Activated naive CD8-positive, alpha-beta T cell treated with anti-CD3 and anti-CD28 coated beads for 36 hours (primary cell): ENCODE measurements at regions not wholly inside any gene's neighbourhood (a gene's known extent, or its start where the extent isn't known, plus 50 kb on each side); places are given as distances from the start of the nearest gene placed in this dataset.

ENCODE experiments used
- DNase-seq: peaks from one replicate; pipeline ENCODE4 v3.0.0; 2021
- H3K27ac Mint-ChIP-seq: one replicate; pipeline ENCODE4 v1.8.0; 2022; ENCODE audit warnings: mild to moderate bottlenecking, moderate library complexity, mixed read lengths
- H3K27me3 Mint-ChIP-seq: one replicate; pipeline ENCODE4 v1.8.0; 2022; ENCODE audit warnings: mild to moderate bottlenecking, mixed read lengths
- H3K36me3 Mint-ChIP-seq: one replicate; pipeline ENCODE4 v1.8.0; 2021; ENCODE audit warnings: mild to moderate bottlenecking, mixed read lengths
- H3K4me1 Mint-ChIP-seq: one replicate; pipeline ENCODE4 v1.8.0; 2021; ENCODE audit warnings: mixed read lengths
- H3K4me3 Mint-ChIP-seq: one replicate; pipeline ENCODE4 v1.8.0; 2022; ENCODE audit warnings: mild to moderate bottlenecking, moderate library complexity, mixed read lengths
- H3K9me3 Mint-ChIP-seq: one replicate; pipeline ENCODE4 v1.8.0; 2022; ENCODE audit warnings: mixed read lengths

DNA sequence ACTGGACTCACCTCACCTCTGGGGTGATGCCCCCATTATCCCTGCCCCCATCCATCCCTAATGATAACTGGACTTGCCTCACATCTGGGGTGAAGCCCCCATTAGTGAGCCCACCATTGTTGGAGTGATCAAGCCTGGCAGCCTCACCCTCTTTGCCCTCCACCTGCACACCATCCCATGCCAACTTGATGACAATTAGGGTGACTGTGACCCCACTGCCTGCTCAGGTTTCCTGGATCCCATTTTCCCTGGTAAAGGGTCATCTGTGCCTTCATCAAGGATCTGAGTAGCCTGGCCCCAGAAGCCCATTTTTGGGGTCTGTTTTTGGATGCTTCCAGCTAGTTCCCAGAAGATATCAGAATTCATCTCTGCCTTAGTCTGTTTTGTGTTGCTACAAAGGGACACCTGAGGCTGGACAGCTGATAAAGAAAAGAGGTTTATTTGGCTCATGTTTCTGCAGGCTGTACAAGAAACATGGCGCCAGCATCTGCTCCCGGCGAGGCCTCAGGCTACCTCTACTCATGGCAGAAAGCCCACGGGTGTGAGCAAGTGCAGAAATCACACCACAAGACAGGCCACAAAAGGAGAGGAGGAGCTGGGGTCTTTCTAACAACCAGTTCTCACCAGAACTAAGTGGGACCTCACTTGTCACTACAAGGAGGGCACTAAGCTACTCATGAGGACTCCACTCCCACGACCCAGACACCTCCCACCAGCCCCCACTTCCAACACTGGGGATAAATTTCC, 196.4 kb upstream of the TWIST2 start:
- DNase-seq, result no peak
- H3K27ac Mint-ChIP-seq, result no peak overlapping the region
- no peaks in the 10 kb centered on the region for H3K4me1 Mint-ChIP-seq
- H3K27me3 Mint-ChIP-seq, result no peaks in the 10 kb centered on the region
- no peaks in the 10 kb centered on the region for H3K36me3 Mint-ChIP-seq
- H3K4me3 Mint-ChIP-seq, result no peak overlapping the region
- no peaks in the 10 kb centered on the region for H3K9me3 Mint-ChIP-seq

DNA sequence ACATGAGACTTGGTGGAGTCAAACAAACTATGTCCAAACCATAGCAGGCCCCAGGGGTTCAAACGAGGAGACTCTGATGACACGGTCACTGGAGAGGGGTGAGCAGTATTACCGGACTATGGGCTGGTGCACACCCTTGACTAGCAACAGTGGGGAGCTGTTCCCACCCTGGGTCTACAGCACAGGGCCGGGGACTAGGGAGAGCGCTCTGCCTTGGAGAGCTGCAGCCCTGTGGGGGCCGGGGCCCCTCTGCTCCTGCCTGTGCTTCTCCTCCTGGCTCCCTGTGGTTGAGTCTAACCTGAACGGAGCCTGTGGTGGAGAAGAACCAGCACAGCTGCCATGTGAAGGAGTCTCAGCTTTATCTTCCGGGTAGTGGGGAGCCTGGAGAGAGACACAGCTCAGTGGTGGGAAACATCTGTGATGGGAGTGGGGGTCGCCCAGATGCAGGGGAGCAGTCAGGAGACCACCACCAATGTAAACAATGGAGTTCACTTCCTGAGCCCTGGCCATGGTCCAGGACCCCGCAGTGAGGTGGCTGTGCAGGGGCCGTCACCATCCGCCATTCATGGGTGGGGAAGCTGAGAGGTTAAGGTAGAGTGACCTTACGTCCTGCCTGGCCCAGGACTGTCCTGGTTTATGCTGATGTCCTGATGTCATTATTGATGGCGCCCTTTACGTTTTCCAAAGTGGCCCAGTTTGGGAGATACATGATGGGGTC, 195.7 kb upstream of the TWIST2 start:
- Mint-ChIP-seq H3K27ac (no peak overlapping the region), H3K36me3 (no peaks in the 10 kb centered on the region), H3K4me1 (no peaks in the 10 kb centered on the region), H3K27me3 (no peaks in the 10 kb centered on the region), H3K4me3 (no peak overlapping the region), H3K9me3 (no peaks in the 10 kb centered on the region)
- DNase-seq, result no peak

DNA sequence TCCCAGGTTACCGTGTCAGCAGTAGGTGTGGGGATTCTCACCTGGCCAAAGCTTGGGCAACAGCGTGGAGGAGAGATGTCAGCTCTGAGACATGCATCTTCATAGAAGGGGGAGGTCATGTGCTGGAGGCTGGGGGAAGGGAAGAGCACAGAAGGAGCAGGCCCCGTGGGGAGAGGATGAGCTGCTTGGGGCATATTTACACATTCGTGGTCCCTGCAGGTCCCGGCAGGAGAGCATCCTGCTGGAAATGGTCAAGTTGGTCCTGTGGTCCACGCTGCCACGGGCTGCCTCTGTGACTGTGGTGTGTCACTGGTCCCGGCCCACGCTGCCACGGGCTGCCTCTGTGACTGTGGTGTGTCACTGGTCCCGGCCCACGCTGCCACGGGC, 195.1 kb upstream of the TWIST2 start:
- DNase-seq, result no peak
- H3K4me1 Mint-ChIP-seq, result no peaks in the 10 kb centered on the region
- H3K9me3 Mint-ChIP-seq, result no peaks in the 10 kb centered on the region
- H3K27ac Mint-ChIP-seq, result no peak overlapping the region
- H3K36me3 Mint-ChIP-seq, result no peaks in the 10 kb centered on the region
- H3K27me3 Mint-ChIP-seq, result no peaks in the 10 kb centered on the region
- H3K4me3 Mint-ChIP-seq, result no peak overlapping the region

DNA sequence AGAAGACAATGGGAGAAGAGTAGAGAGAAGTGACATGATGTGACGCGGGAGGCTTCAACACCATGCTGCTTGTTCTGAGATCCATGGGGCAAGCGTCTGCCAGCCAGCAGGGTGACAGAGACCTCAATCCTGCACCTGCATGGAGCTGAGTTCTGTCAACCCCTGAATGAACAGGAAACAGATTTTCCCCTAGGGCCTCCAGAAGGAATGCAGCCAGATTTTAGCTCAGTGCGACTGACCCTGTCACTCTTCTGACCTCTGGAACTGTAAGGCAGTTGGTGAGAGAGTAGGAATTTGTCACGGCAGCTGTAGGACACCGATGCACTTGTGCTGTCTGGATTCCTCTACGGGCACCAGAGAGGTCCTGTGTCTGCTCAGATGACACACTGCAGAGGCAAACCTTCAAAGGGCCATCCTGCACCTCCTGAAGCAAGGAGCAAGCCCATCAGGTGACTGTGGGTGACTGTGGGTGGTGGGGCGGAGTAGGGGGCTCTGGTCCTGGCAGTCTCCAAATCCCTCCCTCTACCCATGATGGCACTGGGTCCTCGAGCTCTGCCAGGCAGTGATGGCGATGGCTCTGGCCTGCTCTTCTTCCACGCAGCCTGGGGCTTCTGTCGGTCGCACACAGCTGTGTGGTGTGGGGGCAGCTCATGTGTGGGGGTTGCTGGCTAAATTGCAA, 194.3 kb upstream of the TWIST2 start:
- no peak overlapping the region for H3K27ac Mint-ChIP-seq
- no peaks in the 10 kb centered on the region for H3K36me3 Mint-ChIP-seq
- no peaks in the 10 kb centered on the region for H3K9me3 Mint-ChIP-seq
- DNase-seq, result no peak
- H3K4me3 Mint-ChIP-seq, result no peak overlapping the region
- H3K27me3 Mint-ChIP-seq, result no peaks in the 10 kb centered on the region
- H3K4me1 Mint-ChIP-seq, result no peaks in the 10 kb centered on the region

DNA sequence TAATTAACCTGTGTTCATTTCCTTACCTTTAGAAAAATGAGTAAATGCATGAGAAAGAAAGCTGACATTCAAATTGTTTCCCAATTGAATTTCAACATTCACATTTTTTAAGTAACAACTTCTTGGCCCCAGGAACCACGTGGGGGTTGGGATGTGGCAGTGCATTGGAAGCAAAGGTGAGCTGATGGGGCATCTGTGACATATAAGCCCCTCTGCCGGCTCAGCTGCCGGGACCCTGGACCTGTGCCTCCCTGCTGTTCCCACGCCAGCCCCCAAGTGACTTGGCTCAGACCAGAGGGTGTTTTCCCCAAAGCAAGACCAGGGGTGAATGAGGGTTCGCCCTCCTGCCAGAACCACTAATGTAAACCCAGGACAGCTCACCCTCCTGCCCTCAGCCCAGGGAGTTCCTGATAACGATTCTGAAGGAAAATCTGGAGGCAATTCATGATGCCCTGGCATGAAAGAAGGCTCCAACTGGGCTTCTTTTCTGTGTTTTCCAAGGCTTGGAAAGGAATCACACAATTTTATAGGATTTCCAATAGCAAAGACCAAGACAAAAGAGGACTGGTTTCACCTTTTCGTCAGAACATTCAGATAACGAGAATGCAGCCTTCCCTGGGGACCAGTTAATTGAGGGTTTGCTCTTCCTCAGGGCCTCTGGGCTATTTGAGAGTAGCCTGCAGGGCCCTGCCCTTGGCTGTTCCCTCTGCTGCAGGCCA, 193.2 kb upstream of the TWIST2 start:
- no peaks in the 10 kb centered on the region for H3K4me1 Mint-ChIP-seq
- H3K36me3 Mint-ChIP-seq, result no peaks in the 10 kb centered on the region
- H3K4me3 Mint-ChIP-seq, result no peak overlapping the region
- H3K27me3 Mint-ChIP-seq, result no peaks in the 10 kb centered on the region
- H3K9me3 Mint-ChIP-seq, result no peaks in the 10 kb centered on the region
- no peak overlapping the region for H3K27ac Mint-ChIP-seq
- DNase-seq, result no peak

DNA sequence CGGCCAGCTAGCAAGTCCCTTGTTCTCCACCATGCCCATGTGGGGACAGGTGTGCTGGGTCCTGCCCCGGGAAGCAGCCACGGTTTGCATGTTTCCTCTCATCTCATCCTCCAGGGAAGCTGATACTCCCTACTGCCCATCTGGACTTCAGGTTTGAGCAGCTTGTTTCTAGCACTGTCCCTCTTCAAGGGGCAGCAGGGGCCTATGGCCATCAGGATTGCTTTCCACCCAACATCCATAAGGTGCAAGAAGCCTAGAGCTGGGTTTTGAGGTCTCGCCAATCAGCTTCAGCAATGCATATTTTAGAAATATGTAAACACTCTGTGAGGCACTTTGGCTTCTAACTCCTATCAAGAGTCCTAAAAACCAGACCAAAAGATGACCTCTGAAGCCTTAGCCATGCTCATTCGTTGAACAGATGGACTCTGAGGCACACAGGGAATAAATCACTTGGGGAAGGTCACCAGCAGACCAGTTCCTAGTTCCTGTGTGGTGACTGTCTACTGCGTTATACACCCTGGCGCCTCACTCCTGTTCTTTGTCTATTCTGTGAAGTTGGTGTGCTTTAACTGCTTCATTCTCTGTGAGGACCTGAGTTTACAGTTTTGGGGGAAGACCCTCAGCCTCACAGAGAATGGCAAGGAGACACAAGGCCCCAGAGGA, 192.6 kb upstream of the TWIST2 start:
- no peaks in the 10 kb centered on the region for H3K4me1 Mint-ChIP-seq
- no peaks in the 10 kb centered on the region for H3K36me3 Mint-ChIP-seq
- H3K27ac Mint-ChIP-seq, result no peak overlapping the region
- no peak for DNase-seq
- H3K9me3 Mint-ChIP-seq, result no peaks in the 10 kb centered on the region
- H3K4me3 Mint-ChIP-seq, result no peak overlapping the region
- no peaks in the 10 kb centered on the region for H3K27me3 Mint-ChIP-seq

DNA sequence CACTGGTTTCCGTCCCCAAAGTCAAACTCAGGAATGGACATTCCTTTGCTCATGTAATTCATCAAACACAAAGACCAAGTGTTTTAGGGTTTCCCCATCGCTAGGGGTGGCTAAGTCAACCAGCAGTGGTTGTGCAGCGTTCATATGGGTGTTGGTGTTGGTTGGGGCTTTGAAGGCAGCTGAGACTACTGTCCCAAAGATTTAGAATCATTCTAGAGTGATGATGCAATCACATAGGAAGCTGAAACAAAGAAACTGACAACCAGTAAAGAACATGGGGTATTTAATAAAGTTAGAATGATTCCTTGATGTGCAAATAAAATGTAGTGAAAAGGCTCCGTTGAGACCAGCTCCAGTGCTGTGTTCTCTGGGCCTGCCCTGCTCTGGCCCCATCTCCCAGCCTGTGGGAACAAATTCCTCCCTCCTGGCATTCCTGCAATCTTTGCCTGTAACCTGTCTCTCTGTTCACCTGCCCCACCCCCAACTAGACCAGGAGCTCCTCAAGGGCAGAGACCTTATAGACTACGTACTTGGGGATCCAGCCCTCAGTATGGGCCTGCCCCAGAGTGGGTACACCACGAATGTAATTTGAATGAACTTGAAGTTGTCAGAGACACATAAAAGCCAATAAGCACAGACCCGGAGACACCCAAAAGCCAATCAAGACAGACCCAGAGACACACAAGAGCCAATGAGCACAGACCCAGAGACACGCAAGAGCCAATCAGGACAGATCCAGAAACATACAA, 191.7 kb upstream of the TWIST2 start:
- Mint-ChIP-seq H3K4me1 (no peaks in the 10 kb centered on the region), H3K4me3 (no peak overlapping the region), H3K27ac (no peak overlapping the region), H3K27me3 (peaks cover under 1% of the 10 kb centered on the region), H3K36me3 (no peaks in the 10 kb centered on the region), H3K9me3 (peaks cover under 1% of the 10 kb centered on the region)
- no peak for DNase-seq

DNA sequence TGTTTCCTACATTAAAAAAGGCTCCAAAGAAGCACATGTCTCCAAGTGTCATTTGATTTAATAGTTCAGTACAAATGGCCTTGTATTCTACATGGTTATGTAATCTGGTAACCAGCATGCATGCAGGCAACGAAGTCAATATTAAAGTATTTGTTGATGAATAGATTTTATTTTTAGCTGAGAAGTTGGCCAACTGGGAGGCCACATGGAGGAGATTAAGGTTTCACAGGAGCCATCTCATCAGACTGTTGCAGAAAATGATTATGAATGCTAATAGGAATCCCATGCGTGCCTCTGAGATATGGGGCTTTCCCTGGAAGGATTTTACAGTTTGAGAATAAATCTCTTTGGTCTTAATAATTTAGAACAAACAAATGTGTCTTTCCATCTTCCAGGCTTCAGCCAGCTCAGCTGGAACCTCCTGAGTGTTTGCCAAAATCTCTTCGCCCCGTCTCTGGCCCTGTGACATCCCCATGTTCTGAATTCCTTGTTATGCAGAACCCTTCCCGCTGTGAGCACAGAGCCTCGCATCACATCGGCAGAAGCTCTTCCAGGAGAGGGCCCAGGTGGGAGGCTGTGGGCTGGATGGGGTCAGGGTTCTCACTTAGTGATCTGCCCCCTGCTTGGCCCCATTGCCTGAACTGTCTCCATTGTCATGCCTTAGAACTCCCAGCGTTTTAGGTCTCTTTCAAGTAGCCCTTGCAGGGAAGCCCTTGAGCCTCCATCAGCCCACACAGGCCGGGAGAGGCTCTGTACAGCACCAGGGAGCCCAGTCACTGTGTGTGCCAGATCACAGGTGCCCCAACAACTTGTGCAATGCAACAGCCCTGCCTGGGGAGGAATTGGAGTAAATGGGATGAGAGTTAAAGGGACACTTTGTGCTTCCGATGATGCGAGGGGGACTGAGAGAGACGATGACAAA, 190.5 kb upstream of the TWIST2 start:
- H3K27ac Mint-ChIP-seq, result no peak overlapping the region
- H3K9me3 Mint-ChIP-seq, result peaks cover 2% of the 10 kb centered on the region
- H3K27me3 Mint-ChIP-seq, result peaks cover 4% of the 10 kb centered on the region
- H3K36me3 Mint-ChIP-seq, result no peaks in the 10 kb centered on the region
- no peak overlapping the region for H3K4me3 Mint-ChIP-seq
- H3K4me1 Mint-ChIP-seq, result no peaks in the 10 kb centered on the region
- no peak for DNase-seq

DNA sequence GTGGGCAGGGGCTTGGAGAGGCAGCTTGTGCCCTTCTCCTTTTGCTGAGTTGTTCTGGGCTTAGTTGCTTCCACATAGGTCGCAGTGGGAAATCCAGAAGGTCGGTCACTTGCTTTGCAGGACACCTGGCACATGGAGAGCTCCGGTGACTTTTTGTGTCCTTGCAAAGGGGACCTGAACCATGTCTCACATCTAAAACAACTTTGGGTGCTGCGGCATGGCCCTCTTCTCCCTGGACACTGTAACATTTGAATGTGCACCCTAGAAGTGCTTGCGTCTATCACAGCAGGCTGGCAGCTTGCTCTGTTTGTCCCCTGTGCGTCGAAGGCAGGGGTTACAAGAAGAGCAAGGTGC, 189.9 kb upstream of the TWIST2 start:
- H3K4me3 Mint-ChIP-seq, result no peak overlapping the region
- H3K36me3 Mint-ChIP-seq, result no peaks in the 10 kb centered on the region

DNA sequence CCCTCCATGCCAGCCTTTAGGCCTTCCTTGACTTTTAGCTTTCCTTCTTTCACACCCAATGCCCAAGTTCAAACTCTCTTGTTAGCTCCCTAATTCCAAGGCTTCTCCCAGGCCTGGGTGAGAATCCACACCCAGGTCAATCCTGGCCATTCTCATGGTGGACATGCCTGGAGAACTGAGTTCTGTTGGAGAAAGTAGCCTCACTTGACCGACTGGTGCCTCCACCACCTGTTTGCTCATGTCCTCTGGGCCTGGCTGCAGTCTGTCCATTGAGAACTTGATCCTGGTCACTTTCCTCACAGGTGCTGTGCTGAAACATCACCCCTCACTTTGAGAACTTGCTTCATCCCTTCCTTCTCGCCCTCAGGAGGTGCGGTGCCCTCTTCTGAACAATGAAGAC, 189.1 kb upstream of the TWIST2 start:
- Mint-ChIP-seq H3K27ac (no peak overlapping the region), H3K27me3 (peaks cover 7% of the 10 kb centered on the region), H3K36me3 (no peaks in the 10 kb centered on the region), H3K4me3 (no peak overlapping the region), H3K9me3 (peaks cover 7% of the 10 kb centered on the region), H3K4me1 (no peaks in the 10 kb centered on the region)
- no peak for DNase-seq

More for the DNA sequence above, 189.9 kb upstream of the TWIST2 start:
- H3K4me1 Mint-ChIP-seq, result no peaks in the 10 kb centered on the region
- DNase-seq, result no peak
- H3K27me3 Mint-ChIP-seq, result peaks cover 4% of the 10 kb centered on the region
- H3K9me3 Mint-ChIP-seq, result peaks cover 7% of the 10 kb centered on the region
- H3K27ac Mint-ChIP-seq, result no peak overlapping the region

DNA sequence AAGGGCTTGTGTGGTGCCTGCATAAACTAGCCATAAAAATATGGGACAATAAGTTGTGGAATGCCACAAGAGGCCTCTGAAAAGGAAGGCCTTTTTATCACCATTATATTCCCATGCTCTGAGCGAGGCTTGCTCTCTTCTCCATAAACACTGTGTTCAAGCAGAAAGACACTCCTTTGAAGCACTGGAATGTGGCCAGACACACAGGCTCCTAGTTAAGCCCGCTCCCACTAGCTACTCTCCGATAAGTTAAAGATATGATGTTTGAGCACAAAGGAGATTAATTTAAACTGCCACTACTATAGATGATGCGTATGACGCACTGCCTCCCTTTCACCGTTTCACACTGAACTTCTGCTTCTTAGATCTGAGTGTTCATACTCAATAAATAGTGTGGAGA, 188.7 kb upstream of the TWIST2 start:
- no peaks in the 10 kb centered on the region for H3K36me3 Mint-ChIP-seq
- DNase-seq, result no peak

DNA sequence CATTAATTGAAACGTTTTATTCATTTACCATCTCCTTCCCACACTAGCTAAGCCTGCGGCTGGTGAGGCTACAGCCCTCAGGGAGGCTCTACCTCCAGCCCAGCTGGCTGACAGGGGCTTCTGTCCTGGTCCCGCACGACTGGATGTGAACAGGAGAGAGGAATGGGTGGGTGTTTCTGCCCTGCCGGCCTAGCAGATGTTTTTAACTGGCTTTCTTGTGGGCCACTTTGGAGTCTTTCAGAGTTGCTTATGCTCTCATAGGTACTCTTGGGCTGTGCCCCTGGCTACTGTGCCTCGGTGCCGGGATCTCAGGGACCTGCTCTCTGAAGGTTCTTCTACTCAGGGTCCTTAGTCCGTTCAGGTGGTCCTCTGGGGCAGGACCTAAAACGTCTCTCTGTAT, 184.3 kb upstream of the TWIST2 start:
- no peak overlapping the region for H3K4me3 Mint-ChIP-seq
- H3K27ac Mint-ChIP-seq, result no peak overlapping the region
- H3K4me1 Mint-ChIP-seq, result no peaks in the 10 kb centered on the region
- H3K36me3 Mint-ChIP-seq, result peaks cover 2% of the 10 kb centered on the region
- peaks cover 11% of the 10 kb centered on the region for H3K9me3 Mint-ChIP-seq
- H3K27me3 Mint-ChIP-seq, result peaks cover 31% of the 10 kb centered on the region
- DNase-seq, result no peak

More for the DNA sequence above, 188.7 kb upstream of the TWIST2 start:
- H3K27ac Mint-ChIP-seq, result no peak overlapping the region
- H3K9me3 Mint-ChIP-seq, result peaks cover 7% of the 10 kb centered on the region
- H3K4me1 Mint-ChIP-seq, result no peaks in the 10 kb centered on the region
- peaks cover 9% of the 10 kb centered on the region for H3K27me3 Mint-ChIP-seq
- H3K4me3 Mint-ChIP-seq, result no peak overlapping the region

DNA sequence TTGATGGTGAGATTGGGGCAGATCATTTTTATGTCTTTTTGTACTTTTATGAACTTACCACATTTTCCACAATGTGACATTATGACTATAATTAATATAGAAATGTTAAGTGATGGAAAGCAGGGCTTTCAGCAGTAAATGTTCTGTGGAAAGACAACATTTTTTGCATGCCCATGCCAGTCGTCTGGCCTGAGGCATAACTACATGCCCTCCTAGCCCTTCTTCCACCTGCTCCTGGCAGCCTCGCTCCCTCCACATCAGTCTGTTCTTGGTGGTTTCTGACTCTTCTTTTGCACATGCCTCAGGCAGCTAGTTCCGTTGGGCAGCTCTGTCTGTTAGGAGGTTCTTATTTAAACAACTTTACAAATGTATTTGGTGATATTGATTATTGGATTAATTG, 182.0 kb upstream of the TWIST2 start:
- H3K9me3 Mint-ChIP-seq, result peaks cover 17% of the 10 kb centered on the region
- H3K4me3 Mint-ChIP-seq, result no peak overlapping the region
- H3K27ac Mint-ChIP-seq, result no peak overlapping the region
- DNase-seq, result no peak
- peaks cover 47% of the 10 kb centered on the region for H3K27me3 Mint-ChIP-seq
- peaks cover 5% of the 10 kb centered on the region for H3K36me3 Mint-ChIP-seq
- H3K4me1 Mint-ChIP-seq, result peaks cover 2% of the 10 kb centered on the region
